ENCODE measurements at regions not wholly inside any gene's neighbourhood (a gene's known extent, or its start where the extent isn't known, plus 50 kb on each side); places are given as distances from the start of the nearest gene placed in this dataset.

GRCh38 chr14:49464885-49465284 lies 121.3 kb downstream of the RPS29 start:
- no peak for DNase-seq (ENCODE audit: low read depth in 2 of 2)

GRCh38 chr14:49463146-49463545 lies 123.0 kb downstream of the RPS29 start:
- DNase-seq (ENCODE audit: low read depth in 2 of 2) = no peak

- peak; percentile 13 to 32 for DNase-seq (ENCODE audit: low read depth in 2 of 2)
Observed at GRCh38 chr14:49461529-49462401, 124.4 kb downstream of the RPS29 start.

- no peak for DNase-seq (ENCODE audit: low read depth in 2 of 2)
Observed at GRCh38 chr14:49460662-49461061, 125.5 kb downstream of the RPS29 start.

- no peak for DNase-seq (ENCODE audit: low read depth in 2 of 2)
Observed at GRCh38 chr14:49456589-49456988, 129.6 kb downstream of the RPS29 start.

GRCh38 chr14:49451938-49452337 lies 134.2 kb downstream of the RPS29 start:
- no peak for DNase-seq (ENCODE audit: low read depth in 2 of 2)

GRCh38 chr14:49449749-49450148 lies 136.4 kb downstream of the RPS29 start:
- no peak for DNase-seq (ENCODE audit: low read depth in 2 of 2)

- DNase-seq (ENCODE audit: low read depth in 2 of 2) = no peak
Observed at GRCh38 chr14:49447540-49448107, 138.6 kb downstream of the RPS29 start.

- DNase-seq (ENCODE audit: low read depth in 2 of 2) = no peak
Observed at GRCh38 chr14:49446801-49447200, 139.4 kb downstream of the RPS29 start.

GRCh38 chr14:49438256-49438770 lies 147.9 kb downstream of the RPS29 start:
- no peak for DNase-seq (ENCODE audit: low read depth in 2 of 2)

GRCh38 chr14:49428076-49428475 lies 158.1 kb downstream of the RPS29 start:
- DNase-seq (ENCODE audit: low read depth in 2 of 2) = no peak

GRCh38 chr14:49427117-49427516 lies 159.1 kb downstream of the RPS29 start:
- no peak for DNase-seq (ENCODE audit: low read depth in 2 of 2)

GRCh38 chr14:49425921-49426320 lies 160.3 kb downstream of the RPS29 start:
- DNase-seq (ENCODE audit: low read depth in 2 of 2) = no peak

- no peak for DNase-seq (ENCODE audit: low read depth in 2 of 2)
Observed at GRCh38 chr14:49424436-49425331, 161.5 kb downstream of the RPS29 start.

GRCh38 chr14:49420201-49420600 lies 166.0 kb downstream of the RPS29 start:
- DNase-seq (ENCODE audit: low read depth in 2 of 2) = no peak

- no peak for DNase-seq (ENCODE audit: low read depth in 2 of 2)
Observed at GRCh38 chr14:49418789-49419188, 167.4 kb downstream of the RPS29 start.

- DNase-seq (ENCODE audit: low read depth in 2 of 2) = no peak
Observed at GRCh38 chr14:49417790-49418189, 168.4 kb downstream of the RPS29 start.

- DNase-seq (ENCODE audit: low read depth in 2 of 2) = no peak
Observed at GRCh38 chr14:49408187-49408933, 177.8 kb downstream of the RPS29 start.

- DNase-seq (ENCODE audit: low read depth in 2 of 2) = no peak
Observed at GRCh38 chr14:49405291-49405690, 180.9 kb downstream of the RPS29 start.

- DNase-seq (ENCODE audit: low read depth in 2 of 2) = no peak
Observed at GRCh38 chr14:49401373-49401772, 184.8 kb downstream of the RPS29 start.

- DNase-seq (ENCODE audit: low read depth in 2 of 2) = no peak
Observed at GRCh38 chr14:49396801-49397200, 189.4 kb downstream of the RPS29 start.

Data from activated CD8-positive, alpha-beta memory T cell treated with anti-CD3 and anti-CD28 coated beads for 4 hours (primary cell).